SK-N-SH treated with all-trans-retinoic acid at 6 μM for 48 hours (cell line): ENCODE measurements at regions not wholly inside any gene's neighbourhood (a gene's known extent, or its start where the extent isn't known, plus 50 kb on each side); places are given as distances from the start of the nearest gene placed in this dataset.
"Not testable (repeated sequence)": the region's sequence is repeated elsewhere in the genome, so short reads cannot be mapped to it uniquely, and the experiment has no call there.

ENCODE experiments used
- ARNTL ChIP-seq: fragments of 450-650 bp; formaldehyde crosslinking; IDR thresholded peaks from 2 replicates; pipeline ENCODE4 v1.5.0; 2020; ENCODE audit warnings: low read depth, mild to moderate bottlenecking, moderate library complexity, borderline replicate concordance
- BACH2 ChIP-seq: fragments of 250-450 bp; sonication (Bioruptor Pico); IDR thresholded peaks from 2 replicates; pipeline ENCODE4 v1.9.0; 2021; ENCODE audit warnings: mild to moderate bottlenecking, borderline replicate concordance
- GLIS3 ChIP-seq: fragments of 250-450 bp; sonication (Bioruptor Pico); IDR thresholded peaks from 2 replicates; pipeline ENCODE4 v1.5.0; 2020; ENCODE audit warnings: mild to moderate bottlenecking, moderate library complexity
- SNAI2 ChIP-seq: fragments of 250-450 bp; sonication (Bioruptor Pico); IDR thresholded peaks from 2 replicates; pipeline ENCODE4 v1.5.0; 2020; ENCODE audit warnings: mild to moderate bottlenecking, moderate library complexity
- ZC3H10 ChIP-seq: fragments of 250-450 bp; sonication (Bioruptor Pico); IDR thresholded peaks from 2 replicates; pipeline ENCODE4 v1.5.1; 2021; ENCODE audit warnings: mild to moderate bottlenecking, moderate library complexity
- ZFP3 ChIP-seq: fragments of 250-450 bp; sonication (Bioruptor Pico); IDR thresholded peaks from 2 replicates; pipeline ENCODE4 v1.5.0; 2020; ENCODE audit warnings: mild to moderate bottlenecking, moderate library complexity

GRCh38 chr4:103387508-103388011 is 189.4 kb upstream of the CENPE start:
- TF ChIP-seq ZC3H10; ARNTL (CRISPR knock-in tag); BACH2 (CRISPR knock-in tag); ZFP3 (CRISPR knock-in tag); SNAI2 (CRISPR knock-in tag); GLIS3 (CRISPR knock-in tag): not testable (repeated sequence)
